Keratinocyte (primary cell): ENCODE measurements at regions not wholly inside any gene's neighbourhood (a gene's known extent, or its start where the extent isn't known, plus 50 kb on each side); places are given as distances from the start of the nearest gene placed in this dataset.
"Not testable (repeated sequence)": the region's sequence is repeated elsewhere in the genome, so short reads cannot be mapped to it uniquely, and the experiment has no call there.

Experiments used
- EZH2 ChIP-seq: IDR thresholded peaks from one replicate; pipeline ENCODE4 v1.6.1; 2012; ENCODE audit warnings: inconsistent platforms, mild to moderate bottlenecking, low read length, moderate library complexity
- TF ChIP-seq, protein P1 (sequence below), 3 experiments: IDR thresholded peaks in 1 of 3; conservative IDR thresholded peaks in 1 of 3; optimal IDR thresholded peaks in 1 of 3; 2 replicates in 2 of 3; 3 replicates in 1 of 3; pipeline versions ENCODE3 to v1.5.1; 2011; ENCODE audit warnings: low read length in 3 of 3, mild to moderate bottlenecking in 3 of 3, moderate library complexity in 2 of 3, control low read depth in 1 of 3, inconsistent platforms in 1 of 3; ENCODE audit not compliant: insufficient read depth in 2 of 3; ENCODE audit errors: extremely low read depth in 1 of 3

DNA sequence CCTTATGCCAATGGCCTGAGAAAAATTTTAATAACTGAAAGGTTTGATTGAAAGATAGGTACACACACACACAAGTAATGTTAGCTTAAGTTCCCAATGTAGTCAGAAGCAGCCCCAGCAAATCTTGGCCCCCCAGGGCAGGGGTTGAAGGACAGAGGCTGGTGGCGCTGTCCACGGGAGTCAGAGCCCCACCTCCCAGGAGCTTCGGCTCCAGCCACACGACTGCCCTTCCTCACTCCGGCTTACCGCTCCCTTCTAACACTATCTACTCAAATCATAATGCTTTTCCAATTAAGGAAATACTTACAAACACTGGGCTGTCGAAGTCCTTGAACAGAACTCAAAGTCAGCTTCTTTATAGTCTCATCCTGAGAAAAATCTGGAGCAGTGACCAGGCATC lies 163.9 kb upstream of the NBPF12 start:
- TF ChIP-seq, protein P1, sequence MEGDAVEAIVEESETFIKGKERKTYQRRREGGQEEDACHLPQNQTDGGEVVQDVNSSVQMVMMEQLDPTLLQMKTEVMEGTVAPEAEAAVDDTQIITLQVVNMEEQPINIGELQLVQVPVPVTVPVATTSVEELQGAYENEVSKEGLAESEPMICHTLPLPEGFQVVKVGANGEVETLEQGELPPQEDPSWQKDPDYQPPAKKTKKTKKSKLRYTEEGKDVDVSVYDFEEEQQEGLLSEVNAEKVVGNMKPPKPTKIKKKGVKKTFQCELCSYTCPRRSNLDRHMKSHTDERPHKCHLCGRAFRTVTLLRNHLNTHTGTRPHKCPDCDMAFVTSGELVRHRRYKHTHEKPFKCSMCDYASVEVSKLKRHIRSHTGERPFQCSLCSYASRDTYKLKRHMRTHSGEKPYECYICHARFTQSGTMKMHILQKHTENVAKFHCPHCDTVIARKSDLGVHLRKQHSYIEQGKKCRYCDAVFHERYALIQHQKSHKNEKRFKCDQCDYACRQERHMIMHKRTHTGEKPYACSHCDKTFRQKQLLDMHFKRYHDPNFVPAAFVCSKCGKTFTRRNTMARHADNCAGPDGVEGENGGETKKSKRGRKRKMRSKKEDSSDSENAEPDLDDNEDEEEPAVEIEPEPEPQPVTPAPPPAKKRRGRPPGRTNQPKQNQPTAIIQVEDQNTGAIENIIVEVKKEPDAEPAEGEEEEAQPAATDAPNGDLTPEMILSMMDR (optimal IDR thresholded peaks at IDR 0.05 in 1 of 3, IDR thresholded peaks at IDR 0.05 in 1 of 3, conservative IDR thresholded peaks at IDR 0.05 in 1 of 3; ENCODE audit: extremely low read depth in 1 of 3, insufficient read depth in 2 of 3, low read length in 3 of 3), result not testable (repeated sequence)
- TF ChIP-seq EZH2, result not testable (repeated sequence)
